Kasumi-1 (cell line): ENCODE measurements at regions not wholly inside any gene's neighbourhood (a gene's known extent, or its start where the extent isn't known, plus 50 kb on each side); places are given as distances from the start of the nearest gene placed in this dataset.

ENCODE experiments used
- DNase-seq, 2 experiments: peaks; one replicate each; lab custom pipeline; 2025; lab: John Stamatoyannopoulos, UW

DNA sequence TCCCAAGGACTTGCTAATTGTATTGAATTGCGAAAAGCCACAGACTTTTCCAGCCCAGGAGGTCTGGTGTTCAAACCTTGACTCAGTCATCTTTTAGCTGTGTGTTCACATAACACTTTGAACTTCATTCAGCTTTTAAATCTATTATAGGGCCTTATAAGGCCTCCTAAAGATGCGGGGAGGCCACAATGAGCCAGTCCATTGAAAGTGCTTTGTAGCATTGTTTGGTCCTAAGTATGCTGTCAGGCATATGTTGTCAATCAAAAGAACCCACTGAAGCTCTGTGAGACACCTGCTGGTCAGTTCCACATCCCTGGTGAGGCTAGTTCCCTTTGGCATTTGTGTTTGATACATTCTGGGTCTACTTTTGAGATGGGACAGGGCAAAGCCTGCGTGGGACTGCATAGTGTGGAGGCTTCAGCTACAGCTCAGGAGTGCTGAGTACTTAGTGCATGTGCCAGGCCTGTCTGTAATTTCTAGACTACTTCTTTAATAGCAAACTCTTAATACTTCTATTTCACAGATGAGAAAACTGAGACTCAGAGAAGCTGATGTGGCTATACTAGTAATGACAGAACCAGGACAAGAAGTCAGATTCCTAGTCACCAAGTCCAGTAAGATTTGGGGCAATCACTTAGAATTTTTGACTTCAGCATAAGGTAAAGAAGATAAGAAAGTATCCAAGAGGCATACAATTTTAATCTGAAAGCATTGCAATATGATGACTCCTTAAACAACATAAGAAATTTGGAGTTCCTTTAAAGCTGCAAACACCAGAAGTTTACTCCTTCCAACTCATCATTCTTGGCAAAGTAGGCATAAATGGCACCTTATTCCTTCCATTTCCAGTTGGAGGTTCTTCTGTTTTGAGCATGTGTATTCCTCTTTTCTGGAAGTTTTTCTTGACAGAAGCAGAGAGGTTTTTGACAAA lies 213.0 kb downstream of the PDCD6IP start:
- no peak for DNase-seq

DNA sequence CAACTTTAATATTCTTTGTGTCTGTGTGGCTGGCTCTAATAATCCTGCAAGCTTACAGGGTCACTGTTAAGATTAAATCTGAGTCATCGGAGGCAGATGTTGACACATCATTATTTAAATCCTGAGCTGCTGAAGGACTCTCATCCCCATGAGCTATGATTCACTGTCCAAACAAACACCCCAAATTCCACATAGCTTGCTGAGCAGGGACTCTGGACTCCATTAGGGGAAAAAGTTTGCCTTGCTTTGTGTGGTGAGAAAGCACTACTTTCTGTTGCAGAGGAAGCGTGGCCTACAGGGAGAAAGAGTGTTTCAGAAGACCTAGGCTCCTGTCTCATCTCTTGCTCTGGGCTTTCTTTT lies 213.7 kb downstream of the PDCD6IP start:
- DNase-seq = no peak

DNA sequence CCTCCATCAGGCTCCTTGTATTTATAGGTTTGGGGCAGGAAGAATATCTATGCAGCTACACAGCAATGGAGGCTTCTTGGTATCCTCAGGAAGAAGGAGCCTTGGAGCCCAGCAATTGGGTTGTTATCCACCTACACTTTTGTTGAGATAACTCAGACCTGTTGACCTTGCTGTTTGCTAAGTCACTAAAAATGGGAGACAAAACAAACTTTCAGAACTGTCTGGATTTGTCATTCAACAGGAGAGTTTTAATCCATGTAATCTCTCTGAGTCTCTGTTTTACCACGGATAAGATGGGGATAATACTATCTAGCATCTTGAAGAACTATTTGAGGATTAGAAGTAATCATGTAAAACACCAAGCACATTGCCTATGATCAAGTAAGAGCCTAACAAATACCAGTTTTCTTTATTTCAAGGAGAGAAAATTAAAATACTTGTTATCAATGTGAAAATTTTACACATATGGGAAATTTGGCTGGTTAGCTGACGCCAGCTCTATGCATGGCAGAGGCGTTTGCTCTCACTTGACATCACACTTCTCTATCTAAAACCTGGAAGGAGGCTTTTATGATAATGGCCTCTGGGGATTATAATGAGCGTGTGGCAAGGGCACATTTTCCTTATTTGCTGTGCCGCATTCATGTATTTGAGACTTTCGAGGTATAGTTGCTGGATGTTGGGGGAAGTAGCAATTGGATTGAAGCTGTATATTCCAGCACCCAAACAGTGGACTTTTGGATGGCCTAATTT lies 215.6 kb downstream of the PDCD6IP start:
- no peak for DNase-seq

DNA sequence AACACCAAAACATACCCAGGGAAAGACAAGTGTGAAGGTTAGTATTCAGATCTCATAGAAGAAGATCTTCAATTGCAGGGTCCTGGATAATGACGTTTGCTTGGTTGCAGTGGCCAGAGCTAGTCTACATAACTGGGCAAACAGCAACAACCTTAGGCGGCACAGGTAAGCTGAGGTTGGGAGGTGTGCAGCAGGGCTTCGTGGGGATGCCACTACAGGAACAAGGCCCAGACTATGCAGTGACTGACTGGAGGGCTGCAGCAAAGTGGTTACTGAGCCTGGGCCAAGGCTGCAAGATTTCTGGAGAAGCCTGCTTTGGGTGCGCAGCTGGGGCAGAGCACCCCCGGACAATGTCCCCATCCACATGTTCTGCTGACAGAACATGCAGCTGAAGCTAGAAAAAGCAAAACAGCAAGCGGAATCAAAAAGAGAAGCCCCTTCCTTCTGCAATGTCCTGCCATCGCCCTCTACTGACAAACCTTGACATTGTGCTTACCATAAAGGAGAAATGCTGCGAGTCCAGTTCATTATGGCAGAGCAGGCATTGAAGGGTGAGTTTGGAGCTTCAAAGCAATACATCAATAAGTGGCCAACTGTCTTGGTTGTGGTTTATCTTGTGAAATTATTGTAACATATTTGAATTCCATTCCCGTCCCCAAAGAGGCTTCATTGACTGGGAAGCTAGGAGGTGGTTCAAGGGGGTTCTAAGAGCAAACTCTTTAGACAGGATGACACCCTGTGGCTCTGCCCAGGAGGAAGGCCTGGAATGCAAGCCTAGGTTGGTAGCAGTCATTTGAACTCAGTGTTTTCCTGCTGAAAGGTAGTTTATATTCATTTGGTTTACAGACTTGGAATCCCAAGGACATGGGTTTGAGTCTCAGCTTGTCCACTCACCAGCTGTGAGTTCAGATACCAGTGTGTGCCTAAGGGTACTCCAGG lies 217.0 kb downstream of the PDCD6IP start:
- peak; percentile 28 to 36 for DNase-seq

DNA sequence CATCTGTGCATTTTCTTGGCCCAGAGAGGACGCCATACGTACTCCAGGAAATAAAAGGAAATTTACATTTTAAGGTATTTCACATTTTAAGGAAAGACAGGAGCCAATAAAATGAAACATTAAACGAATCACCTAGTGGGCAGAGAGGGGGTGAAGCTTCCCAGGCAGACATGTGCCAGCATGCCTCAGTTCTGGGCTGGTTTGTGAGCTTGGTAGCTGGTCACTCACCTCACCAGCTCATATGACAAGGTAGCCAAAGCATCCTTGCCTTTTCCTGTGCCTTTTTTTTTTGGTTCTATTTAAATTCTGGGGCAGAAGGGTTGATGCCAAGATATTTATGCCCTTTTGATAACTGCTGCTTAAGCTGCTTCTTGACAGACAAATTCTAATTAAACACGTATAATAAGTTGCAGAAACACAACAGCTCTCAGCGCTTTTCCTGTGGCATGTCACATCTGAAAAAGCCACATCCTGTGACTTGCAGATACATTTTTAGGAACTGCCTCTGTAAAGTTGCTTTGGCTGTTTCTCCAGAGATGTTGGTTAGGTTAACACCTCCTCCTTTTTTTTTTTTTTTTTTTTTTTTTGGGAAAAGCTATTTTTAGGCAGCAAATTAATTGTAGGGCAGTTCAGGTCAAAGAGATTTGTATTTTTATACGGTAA lies 218.6 kb downstream of the PDCD6IP start:
- peak; percentile 88 to 89 for DNase-seq

DNA sequence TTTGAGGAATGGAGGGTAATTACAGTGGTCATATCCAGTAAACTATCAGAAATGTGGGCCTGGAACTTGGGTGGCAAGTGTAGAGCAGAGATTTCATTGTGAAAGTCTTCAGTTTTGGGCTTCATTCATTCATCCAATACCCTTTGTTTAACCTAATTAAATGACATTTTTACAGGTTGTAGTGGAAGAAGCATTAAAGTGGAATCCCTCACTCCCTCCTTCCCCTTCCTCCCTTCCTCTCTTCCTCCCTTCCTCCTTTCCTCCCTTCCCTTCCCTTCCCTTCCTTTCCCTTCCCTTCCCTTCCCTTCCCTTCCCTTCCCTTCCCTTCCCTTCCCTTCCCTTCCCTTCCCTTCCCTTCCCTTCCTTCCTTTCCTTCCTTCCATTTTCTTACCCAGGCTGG lies 219.3 kb downstream of the PDCD6IP start:
- no peak for DNase-seq

DNA sequence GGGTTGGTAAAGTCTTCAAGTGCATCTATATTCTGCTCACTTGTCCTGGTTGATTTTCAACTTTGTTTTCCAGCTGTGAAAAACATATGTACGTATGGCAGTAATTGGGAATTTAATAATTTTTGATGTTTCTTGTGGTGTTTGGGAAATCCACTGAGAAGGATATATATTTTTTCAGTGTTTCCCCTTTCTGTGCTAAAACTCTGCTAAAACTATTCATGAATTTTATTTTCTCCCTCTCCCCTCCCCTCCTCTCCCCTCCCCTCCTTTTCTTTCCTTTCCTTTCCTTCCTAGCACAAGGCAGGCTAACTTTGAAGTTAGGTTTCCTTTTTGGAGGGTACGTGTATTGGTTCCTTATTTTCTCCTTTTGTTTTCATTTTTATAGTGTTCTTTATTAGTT lies 220.7 kb downstream of the PDCD6IP start:
- DNase-seq = no peak

DNA sequence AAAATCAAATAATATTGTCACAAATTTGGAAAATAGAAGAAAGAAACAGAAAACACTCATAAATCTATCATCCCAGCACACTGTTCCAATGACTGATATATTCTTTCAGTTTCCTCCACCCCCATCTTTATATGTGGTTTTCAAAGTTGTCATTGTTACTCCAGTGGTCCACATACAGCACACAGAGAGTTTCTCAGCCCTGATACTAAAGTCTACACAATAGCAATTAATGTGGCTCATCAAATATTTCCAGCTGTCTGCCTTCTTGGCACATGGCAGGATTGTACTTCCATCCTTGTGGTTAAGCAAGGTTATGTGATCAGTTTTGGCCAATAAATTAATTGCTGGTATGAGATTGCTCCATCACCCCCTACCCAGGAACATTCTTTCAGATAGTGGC lies 221.7 kb downstream of the PDCD6IP start:
- DNase-seq = no peak

DNA sequence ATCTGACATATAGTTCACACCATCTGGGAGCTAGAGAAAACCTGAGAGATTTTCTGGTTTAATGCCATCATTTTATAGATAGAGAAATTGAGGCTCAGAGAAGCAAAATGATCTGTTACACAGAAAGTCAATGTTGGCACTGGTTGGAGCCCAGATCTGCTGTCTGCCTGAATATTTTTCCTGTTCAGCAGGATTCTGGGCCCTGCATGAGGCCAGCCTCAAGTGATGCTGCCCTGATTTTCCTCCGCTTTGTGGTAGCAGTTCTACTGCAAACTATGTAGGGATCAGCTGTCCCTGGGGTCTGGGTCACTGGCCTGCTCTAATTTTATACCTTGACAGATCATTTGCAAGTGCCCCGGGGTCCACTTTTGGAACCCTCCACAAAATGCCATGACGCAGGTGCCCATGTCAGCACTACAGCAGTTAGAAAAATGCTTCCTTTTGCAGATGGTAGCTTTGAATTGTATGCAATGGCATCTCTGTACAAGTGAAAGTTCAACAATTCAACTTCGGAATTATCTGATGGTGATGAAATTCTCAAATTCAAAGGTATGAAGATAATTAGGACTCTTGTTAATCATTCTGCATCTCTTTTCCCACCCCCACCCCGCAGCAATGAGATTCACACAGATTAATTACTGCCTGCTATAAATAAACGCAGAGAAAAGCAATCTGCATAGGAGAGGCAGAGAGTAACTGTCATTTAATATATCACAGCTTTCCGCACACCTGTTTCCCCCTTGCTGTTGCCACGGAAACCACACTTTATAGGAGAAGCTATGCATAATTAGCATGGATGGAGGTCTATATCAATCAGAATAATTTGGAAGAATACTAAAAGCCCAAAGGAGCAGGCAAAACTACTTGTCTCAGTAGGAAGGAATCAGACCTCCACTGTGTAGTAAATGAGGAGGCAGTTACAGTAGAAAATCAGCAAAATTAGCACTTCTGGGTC lies 222.6 kb downstream of the PDCD6IP start:
- no peak for DNase-seq

DNA sequence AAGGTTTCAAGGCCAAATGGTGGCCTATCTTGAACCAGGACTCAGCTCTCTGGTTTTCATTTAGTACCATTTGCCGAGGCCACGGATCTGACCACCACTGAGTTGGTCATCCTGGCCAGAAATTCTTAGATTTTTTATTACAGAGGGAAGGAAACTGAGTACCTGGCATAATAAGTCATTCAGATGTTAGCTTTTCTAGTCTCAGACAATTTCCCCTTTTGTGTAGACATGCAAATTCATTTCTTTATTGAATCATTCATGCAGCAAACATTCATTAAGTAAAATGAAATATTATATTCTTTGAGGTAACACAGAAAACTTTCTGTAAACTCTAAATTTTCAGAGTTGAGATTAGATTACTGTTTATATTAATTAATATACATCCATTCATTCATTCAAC lies 223.7 kb downstream of the PDCD6IP start:
- DNase-seq = no peak

DNA sequence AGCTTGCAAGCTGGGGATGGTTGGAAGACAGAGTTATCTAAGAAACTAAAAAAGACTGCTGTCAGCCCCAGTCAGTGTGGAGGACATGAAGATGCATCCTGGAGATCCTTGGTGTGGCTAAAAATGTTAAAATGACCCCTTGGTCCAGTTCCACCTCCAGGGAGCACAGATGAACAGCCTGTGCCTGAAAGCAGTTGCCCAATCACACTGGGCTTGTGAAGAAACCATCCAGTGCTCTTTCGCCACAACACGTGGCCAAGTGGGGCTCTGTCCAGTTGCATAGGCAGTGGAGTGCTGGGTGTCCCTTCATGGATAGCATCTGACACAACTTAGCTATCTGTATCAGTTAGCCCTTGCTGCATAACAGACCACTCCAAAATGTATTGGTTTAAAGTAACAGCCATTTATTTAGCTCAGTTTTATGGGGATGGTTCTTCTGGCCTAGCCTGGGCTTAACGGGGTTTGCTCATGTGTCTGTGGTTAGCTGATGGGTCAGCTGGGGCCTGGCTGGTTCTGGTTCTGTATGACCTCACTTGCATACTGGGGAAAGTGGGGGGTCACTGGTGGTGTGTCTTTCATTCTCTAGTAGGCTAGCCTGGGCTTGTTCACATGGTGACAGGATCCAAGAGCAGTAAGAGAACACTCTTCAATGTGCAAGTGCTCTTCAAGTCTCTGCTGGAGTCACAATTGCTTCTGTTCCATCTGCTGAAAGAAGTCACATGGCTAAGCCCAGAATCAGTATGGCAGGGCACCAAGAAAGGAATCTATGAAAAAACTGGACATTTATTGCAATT lies 226.2 kb downstream of the PDCD6IP start:
- DNase-seq = no peak

DNA sequence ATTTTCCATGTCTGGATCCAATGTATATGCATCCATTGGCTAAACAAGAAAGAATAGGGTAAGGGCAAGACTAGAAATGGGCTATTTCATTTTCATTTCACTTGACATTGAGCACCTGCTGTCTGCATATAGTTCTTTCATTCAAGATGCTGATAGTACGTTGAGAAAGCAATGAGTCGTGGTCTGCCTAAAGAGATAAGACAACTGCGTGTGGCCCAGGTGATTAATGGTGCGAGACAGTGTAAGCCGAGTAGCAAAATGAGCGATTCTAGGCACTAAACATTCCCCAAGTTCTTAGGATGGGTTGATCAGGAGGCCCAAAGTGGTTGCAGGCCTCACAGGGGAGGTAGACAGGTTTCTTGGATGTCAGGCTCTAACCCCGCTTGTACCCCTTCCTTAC lies 235.4 kb downstream of the PDCD6IP start:
- DNase-seq = no peak

DNA sequence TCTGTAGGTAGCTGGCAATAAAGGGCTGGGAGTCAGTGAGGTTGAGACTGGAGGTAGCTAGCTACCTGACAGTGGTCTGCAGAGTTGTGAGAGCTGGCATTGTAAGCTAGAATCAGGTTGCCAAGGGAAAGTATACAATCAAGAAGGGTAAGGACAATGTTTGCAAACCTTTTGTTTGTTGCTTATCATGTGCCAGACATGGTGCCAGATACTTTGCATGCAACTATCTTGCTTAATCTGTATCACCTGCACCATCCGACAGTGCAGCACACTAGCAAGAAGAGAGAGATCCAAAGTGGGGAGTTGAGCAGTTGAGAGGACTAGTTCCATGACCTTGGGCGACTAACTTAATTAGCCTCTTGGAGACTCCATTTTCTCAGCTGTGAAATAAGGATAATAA lies 236.4 kb downstream of the PDCD6IP start:
- DNase-seq = no peak

DNA sequence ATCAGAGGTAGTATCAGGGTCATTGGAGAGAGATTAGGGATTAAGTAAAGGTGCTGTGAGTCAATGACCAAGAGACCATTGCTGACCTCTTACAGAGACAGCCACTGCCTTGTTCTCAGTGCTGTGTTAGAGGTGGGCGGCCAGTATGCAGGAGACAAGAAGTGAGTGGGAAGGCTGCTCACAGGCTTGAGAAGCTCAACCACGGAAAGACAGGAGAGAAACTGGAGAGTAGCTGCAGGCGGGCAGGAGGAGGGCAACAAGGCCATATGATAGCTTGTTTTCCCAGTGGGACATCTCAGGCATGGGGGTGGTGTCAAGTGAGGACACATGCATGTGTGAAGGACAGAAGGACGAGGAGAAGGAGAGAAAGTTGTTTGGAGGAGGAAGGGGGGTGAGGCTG lies 237.3 kb downstream of the PDCD6IP start:
- no peak for DNase-seq

DNA sequence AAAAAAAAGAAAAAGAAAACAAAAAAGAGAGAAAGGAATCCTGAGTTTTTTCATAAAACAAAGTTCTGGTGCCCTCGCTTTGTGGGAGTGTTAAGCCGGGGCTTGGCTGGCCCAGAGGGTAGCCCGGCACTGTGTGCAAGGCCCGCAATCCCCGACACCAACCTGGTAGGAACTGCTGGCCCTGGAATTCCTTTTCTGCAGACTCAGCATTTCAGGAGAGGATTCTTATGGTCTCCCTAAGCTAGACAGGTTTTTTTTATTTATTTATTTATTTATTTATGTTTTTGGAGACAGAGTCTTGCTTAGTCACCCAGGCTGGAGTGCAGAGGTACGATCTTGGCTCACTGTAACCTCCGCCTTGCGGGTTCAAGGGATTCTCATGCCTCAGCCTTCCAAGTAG lies 238.8 kb downstream of the PDCD6IP start:
- DNase-seq = no peak

DNA sequence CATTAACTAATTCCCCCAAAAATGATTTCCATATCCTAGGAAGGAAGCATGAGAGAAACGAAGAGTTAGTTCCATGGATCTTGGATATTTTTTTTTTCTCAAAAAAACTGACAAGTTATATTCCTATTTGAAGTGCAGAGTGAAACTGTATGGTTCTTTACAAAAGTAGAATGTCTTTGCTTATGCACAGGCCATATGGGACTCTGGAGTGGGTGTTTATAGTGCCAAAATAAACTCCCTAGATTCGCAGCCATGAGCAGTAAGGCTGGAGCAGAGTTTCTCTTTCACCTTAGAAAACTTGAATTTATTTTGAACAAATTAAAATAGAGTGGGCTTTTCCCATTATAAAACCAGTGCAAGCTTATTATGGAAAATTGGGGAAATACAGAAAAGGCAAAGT lies 239.7 kb downstream of the PDCD6IP start:
- DNase-seq = no peak

DNA sequence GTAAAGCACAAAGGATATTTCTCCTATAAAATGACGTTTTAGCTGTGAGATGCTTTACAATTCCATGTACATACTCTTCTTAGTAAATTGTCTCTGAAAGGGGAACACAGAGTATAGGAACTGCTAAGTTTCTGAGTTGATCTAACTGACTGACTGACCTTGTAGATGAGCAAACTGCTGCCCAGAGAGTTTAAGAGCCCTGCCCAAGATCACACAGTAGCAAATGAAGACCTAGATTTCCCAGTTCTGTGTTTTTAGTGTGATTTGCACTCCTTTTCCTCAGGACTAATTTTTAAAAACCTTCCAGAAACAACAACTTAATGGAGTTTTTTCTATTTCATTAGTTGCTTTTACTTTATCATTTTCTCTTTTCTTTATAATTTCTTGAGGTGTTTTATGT lies 247.7 kb downstream of the PDCD6IP start:
- DNase-seq = no peak

DNA sequence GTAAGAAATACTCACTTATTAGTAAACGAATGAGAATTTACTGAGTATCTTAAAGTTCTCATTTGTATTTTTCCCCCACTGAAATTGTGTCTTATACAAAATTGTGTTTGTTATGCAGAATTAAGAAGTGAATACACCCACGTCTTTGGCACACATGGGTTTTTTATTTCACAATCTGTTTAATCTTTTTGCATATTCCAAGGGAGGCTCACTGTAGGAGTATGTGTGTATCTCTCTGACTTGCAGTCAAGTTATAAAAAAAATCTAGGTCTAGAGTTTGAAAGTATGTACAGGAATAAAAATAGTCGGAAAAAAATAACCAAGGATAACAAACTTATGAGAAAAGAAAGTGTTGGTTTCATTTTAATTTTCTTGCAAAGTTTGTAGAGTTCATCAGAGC lies 255.2 kb downstream of the PDCD6IP start:
- no peak for DNase-seq

DNA sequence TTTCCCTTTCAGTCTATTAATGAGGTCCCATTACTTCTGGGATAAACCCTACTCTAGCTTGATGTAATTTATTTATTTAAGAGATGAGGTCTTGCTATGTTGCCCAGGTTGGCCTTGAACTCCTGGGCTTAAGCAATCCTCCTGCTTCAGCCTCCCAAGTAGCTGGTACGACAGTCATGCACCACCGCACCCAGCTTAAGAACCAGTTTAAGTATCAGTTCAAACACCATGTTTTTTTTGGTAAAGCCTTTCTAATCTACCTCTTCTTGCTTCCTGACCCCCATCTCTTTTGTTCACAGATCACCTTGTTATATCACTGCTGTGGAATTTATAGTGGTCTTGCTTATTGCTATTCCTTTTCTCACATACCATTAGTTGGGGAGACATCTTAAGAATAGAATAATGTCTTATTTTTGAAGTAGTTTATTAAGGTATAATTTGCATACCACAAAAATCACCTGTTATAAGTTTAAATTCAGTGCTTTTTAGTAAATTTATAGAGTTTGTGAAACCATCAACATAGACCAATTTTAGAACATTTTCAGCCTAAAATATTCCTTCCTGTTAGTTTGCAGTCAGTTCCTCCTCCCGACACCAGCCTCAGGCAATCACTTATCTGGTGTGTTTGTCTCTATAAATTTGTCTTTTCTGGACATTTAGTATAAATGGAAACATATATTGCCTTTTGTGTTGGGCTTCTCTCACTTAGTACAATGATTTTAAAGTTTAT lies 257.9 kb downstream of the PDCD6IP start:
- no peak for DNase-seq
